ENCODE measurements at regions not wholly inside any gene's neighbourhood (a gene's known extent, or its start where the extent isn't known, plus 50 kb on each side); places are given as distances from the start of the nearest gene placed in this dataset.

- H3K9me3 ChIP-seq (ENCODE audit: control insufficient read depth, insufficient read depth, low read depth, low read length) = no peaks in the 10 kb centered on the region; the same call in 1 of the 2 replicates
- CTCF ChIA-PET = no interaction called here
- no peaks in the 10 kb centered on the region for H3K4me1 ChIP-seq (ENCODE audit: control insufficient read depth, insufficient read depth, low read length)
- H3K27ac ChIP-seq (ENCODE audit: extremely low read depth, low read depth, low read length) = no peak overlapping the region
- no peak overlapping the region for H3K4me3 ChIP-seq (ENCODE audit: low read depth, low read length)
- POLR2A ChIA-PET = no interaction called here
- no peak for TF ChIP-seq BCL6B (tag by site-specific recombination; IDR thresholded peaks at IDR 0.05)
- TF ChIP-seq ZBTB44 (tag by site-specific recombination; IDR thresholded peaks at IDR 0.05) = no peak
- no peak for TF ChIP-seq ZNF596 (tag by site-specific recombination; IDR thresholded peaks at IDR 0.05)
- TF ChIP-seq ZNF211 (tag by site-specific recombination; IDR thresholded peaks at IDR 0.05; ENCODE audit: low read depth) = no peak
- TF ChIP-seq ZNF341 (tag by site-specific recombination; IDR thresholded peaks at IDR 0.05; ENCODE audit: low read depth) = no peak
- TF ChIP-seq ZNF16 (tag by site-specific recombination; IDR thresholded peaks at IDR 0.05; ENCODE audit: low read depth) = no peak
- TF ChIP-seq KLF17 (tag by site-specific recombination; IDR thresholded peaks at IDR 0.05) = no peak
- TF ChIP-seq ZNF660 (tag by site-specific recombination; IDR thresholded peaks at IDR 0.05) = no peak
- no peak for TF ChIP-seq ZNF747 (tag by site-specific recombination; IDR thresholded peaks at IDR 0.05)
- TF ChIP-seq REPIN1 (tag by site-specific recombination; IDR thresholded peaks at IDR 0.05; ENCODE audit: low read depth) = no peak
- TF ChIP-seq ZNF24 (tag by site-specific recombination; IDR thresholded peaks at IDR 0.05) = no peak
- TF ChIP-seq OVOL3 (tag by site-specific recombination; IDR thresholded peaks at IDR 0.05) = no peak
- no peak for TF ChIP-seq ZNF112 (tag by site-specific recombination; IDR thresholded peaks at IDR 0.05)
- TF ChIP-seq ZNF571 (tag by site-specific recombination; IDR thresholded peaks at IDR 0.05) = no peak
- TF ChIP-seq ZNF354C (tag by site-specific recombination; IDR thresholded peaks at IDR 0.05; ENCODE audit: borderline replicate concordance, low read depth) = no peak
- TF ChIP-seq ZNF830 (tag by site-specific recombination; IDR thresholded peaks at IDR 0.05; ENCODE audit: low read depth) = no peak
- TF ChIP-seq ZNF416 (tag by site-specific recombination; IDR thresholded peaks at IDR 0.05) = no peak
- no peak for TF ChIP-seq ZNF639 (tag by site-specific recombination; IDR thresholded peaks at IDR 0.05)
- TF ChIP-seq ZNF549 (tag by site-specific recombination; IDR thresholded peaks at IDR 0.05) = no peak
- no peaks in the 10 kb centered on the region for H3K36me3 ChIP-seq (ENCODE audit: control insufficient read depth in 2 of 2, insufficient read depth in 1 of 2, low read length in 2 of 2)
Observed at GRCh38 chr7:51786284-51786683, 469.7 kb upstream of the COBL start.

GRCh38 chr7:51785876-51786275 is 469.3 kb upstream of the COBL start:
- Histone ChIP-seq H3K27ac (ENCODE audit: extremely low read depth, low read depth, low read length) (no peak overlapping the region), H3K36me3 (ENCODE audit: control insufficient read depth in 2 of 2, insufficient read depth in 1 of 2, low read length in 2 of 2) (no peaks in the 10 kb centered on the region), H3K4me1 (ENCODE audit: control insufficient read depth, insufficient read depth, low read length) (no peaks in the 10 kb centered on the region), H3K9me3 (ENCODE audit: control insufficient read depth, insufficient read depth, low read depth, low read length) (no peaks in the 10 kb centered on the region; the same call in 1 of the 2 replicates), H3K4me3 (ENCODE audit: low read depth, low read length) (no peak overlapping the region)
- CTCF ChIA-PET = no interaction called here
- TF ChIP-seq BCL6B (tag by site-specific recombination; IDR thresholded peaks at IDR 0.05) (no peak), ZIC2 (tag by site-specific recombination; IDR thresholded peaks at IDR 0.05) (no peak), ZSCAN23 (tag by site-specific recombination; IDR thresholded peaks at IDR 0.05) (no peak), ZNF112 (tag by site-specific recombination; IDR thresholded peaks at IDR 0.05) (no peak), ZNF555 (tag by site-specific recombination; conservative IDR thresholded peaks at IDR 0.05) (no peak), ZNF571 (tag by site-specific recombination; IDR thresholded peaks at IDR 0.05) (no peak), ZBTB20 (tag by site-specific recombination; IDR thresholded peaks at IDR 0.05) (no peak), ZNF350 (tag by site-specific recombination; IDR thresholded peaks at IDR 0.05) (no peak), ZNF214 (tag by site-specific recombination; IDR thresholded peaks at IDR 0.05; ENCODE audit: borderline replicate concordance) (no peak), AEBP2 (tag by site-specific recombination; IDR thresholded peaks at IDR 0.05; ENCODE audit: borderline replicate concordance) (no peak), GLIS2 (tag by site-specific recombination; IDR thresholded peaks at IDR 0.05) (no peak), ZNF664 (tag by site-specific recombination; IDR thresholded peaks at IDR 0.05) (no peak), ZNF433 (tag by site-specific recombination; IDR thresholded peaks at IDR 0.05; ENCODE audit: low read depth) (no peak)
- POLR2A ChIA-PET = no interaction called here

Data from HEK293 (cell line).